HL-60 (cell line): ENCODE measurements at regions not wholly inside any gene's neighbourhood (a gene's known extent, or its start where the extent isn't known, plus 50 kb on each side); places are given as distances from the start of the nearest gene placed in this dataset.

Experiments
- GABPA ChIP-seq: IDR thresholded peaks from 2 replicates; pipeline ENCODE4 v1.6.1; 2012; ENCODE audit warnings: low read depth
- POLR2AphosphoS5 ChIP-seq: IDR thresholded peaks from 2 replicates; pipeline ENCODE4 v1.6.1; 2012; ENCODE audit warnings: low read depth
- TF ChIP-seq, protein P1 (sequence below): IDR thresholded peaks from one replicate; pipeline ENCODE4 v1.5.1; 2011; ENCODE audit warnings: low read length, control low read depth, inconsistent platforms; ENCODE audit not compliant: insufficient read depth
- TF ChIP-seq, protein P2 (sequence below): IDR thresholded peaks from 2 replicates; pipeline ENCODE4 v1.6.1; 2012; ENCODE audit warnings: low read depth; ENCODE audit not compliant: insufficient replicate concordance

DNA sequence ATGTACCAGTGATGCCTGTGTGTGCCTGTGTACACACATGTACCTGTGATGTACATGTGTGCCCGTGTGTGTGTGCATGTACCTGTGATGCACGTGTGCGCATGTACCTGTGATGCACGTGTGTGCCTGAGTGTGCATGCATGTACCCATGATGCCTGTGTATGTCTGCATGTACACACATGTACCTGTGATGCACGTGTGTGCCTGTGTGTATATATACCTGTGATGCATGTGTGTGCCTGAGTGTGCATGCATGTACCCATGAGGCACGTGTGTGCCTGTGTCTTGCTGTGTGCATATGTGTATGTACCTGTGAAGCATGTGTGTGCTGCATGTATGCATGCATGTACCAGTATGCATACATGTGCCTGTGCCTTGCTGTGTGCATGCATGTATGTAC is 419.0 kb downstream of the IRX2 start:
- TF ChIP-seq, protein P1, sequence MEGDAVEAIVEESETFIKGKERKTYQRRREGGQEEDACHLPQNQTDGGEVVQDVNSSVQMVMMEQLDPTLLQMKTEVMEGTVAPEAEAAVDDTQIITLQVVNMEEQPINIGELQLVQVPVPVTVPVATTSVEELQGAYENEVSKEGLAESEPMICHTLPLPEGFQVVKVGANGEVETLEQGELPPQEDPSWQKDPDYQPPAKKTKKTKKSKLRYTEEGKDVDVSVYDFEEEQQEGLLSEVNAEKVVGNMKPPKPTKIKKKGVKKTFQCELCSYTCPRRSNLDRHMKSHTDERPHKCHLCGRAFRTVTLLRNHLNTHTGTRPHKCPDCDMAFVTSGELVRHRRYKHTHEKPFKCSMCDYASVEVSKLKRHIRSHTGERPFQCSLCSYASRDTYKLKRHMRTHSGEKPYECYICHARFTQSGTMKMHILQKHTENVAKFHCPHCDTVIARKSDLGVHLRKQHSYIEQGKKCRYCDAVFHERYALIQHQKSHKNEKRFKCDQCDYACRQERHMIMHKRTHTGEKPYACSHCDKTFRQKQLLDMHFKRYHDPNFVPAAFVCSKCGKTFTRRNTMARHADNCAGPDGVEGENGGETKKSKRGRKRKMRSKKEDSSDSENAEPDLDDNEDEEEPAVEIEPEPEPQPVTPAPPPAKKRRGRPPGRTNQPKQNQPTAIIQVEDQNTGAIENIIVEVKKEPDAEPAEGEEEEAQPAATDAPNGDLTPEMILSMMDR = no peak
- TF ChIP-seq POLR2AphosphoS5 = no peak
- TF ChIP-seq, protein P2, sequence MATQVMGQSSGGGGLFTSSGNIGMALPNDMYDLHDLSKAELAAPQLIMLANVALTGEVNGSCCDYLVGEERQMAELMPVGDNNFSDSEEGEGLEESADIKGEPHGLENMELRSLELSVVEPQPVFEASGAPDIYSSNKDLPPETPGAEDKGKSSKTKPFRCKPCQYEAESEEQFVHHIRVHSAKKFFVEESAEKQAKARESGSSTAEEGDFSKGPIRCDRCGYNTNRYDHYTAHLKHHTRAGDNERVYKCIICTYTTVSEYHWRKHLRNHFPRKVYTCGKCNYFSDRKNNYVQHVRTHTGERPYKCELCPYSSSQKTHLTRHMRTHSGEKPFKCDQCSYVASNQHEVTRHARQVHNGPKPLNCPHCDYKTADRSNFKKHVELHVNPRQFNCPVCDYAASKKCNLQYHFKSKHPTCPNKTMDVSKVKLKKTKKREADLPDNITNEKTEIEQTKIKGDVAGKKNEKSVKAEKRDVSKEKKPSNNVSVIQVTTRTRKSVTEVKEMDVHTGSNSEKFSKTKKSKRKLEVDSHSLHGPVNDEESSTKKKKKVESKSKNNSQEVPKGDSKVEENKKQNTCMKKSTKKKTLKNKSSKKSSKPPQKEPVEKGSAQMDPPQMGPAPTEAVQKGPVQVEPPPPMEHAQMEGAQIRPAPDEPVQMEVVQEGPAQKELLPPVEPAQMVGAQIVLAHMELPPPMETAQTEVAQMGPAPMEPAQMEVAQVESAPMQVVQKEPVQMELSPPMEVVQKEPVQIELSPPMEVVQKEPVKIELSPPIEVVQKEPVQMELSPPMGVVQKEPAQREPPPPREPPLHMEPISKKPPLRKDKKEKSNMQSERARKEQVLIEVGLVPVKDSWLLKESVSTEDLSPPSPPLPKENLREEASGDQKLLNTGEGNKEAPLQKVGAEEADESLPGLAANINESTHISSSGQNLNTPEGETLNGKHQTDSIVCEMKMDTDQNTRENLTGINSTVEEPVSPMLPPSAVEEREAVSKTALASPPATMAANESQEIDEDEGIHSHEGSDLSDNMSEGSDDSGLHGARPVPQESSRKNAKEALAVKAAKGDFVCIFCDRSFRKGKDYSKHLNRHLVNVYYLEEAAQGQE = no peak
- no peak for TF ChIP-seq GABPA
